Natural killer cell (primary cell): ENCODE measurements at regions not wholly inside any gene's neighbourhood (a gene's known extent, or its start where the extent isn't known, plus 50 kb on each side); places are given as distances from the start of the nearest gene placed in this dataset.

Experiments used
- ATAC-seq, 3 donors: fragments of 150-1000 bp in 2 of 3; fragments of 200-7000 bp in 1 of 3; cut with Tn5 transposase; 1 replicate in 1 of 3; 2 replicates in 2 of 3; pipeline ENCODE4 v1.10.0; 2021; ENCODE audit warnings: mild to moderate bottlenecking in 2 of 3, moderate library complexity in 2 of 3
- DNase-seq, 2 donors: peaks; one replicate each; pipeline versions ENCODE4 v3.0.0 to v3.0.0-alpha.2; 2013 to 2021; ENCODE audit warnings: mixed read lengths in 1 of 2
- H3K27ac ChIP-seq: one replicate; pipeline ENCODE4 v1.5.1; 2013; ENCODE audit warnings: mild to moderate bottlenecking, low read length
- H3K27me3 ChIP-seq: one replicate; pipeline ENCODE4 v1.6.1; 2013; ENCODE audit warnings: low read length; ENCODE audit not compliant: control insufficient read depth, insufficient read depth
- H3K36me3 ChIP-seq: one replicate; pipeline ENCODE4 v1.6.1; 2013; ENCODE audit warnings: low read length; ENCODE audit not compliant: control insufficient read depth, insufficient read depth
- H3K4me1 ChIP-seq: one replicate; pipeline ENCODE4 v1.6.1; 2013; ENCODE audit warnings: low read length; ENCODE audit not compliant: control insufficient read depth, insufficient read depth
- H3K4me3 ChIP-seq: one replicate; pipeline ENCODE4 v1.5.1; 2013; ENCODE audit warnings: low read length
- H3K9me3 ChIP-seq: one replicate; pipeline ENCODE4 v1.6.1; 2013; ENCODE audit warnings: low read length; ENCODE audit not compliant: control insufficient read depth, insufficient read depth
- H3K27ac Mint-ChIP-seq, 2 donors: one replicate each; pipeline ENCODE4 v1.8.0; 2022; ENCODE audit warnings: mild to moderate bottlenecking in 2 of 2, mixed read lengths in 2 of 2, moderate library complexity in 1 of 2
- H3K27me3 Mint-ChIP-seq, 2 donors: one replicate each; pipeline ENCODE4 v1.8.0; 2022; ENCODE audit warnings: low read depth in 2 of 2, mixed read lengths in 2 of 2
- H3K36me3 Mint-ChIP-seq: one replicate; pipeline ENCODE4 v1.8.0; 2022; ENCODE audit warnings: mixed read lengths
- H3K4me1 Mint-ChIP-seq, 2 donors: one replicate each; pipeline ENCODE4 v1.8.0; 2022; ENCODE audit warnings: mixed read lengths in 2 of 2
- H3K4me3 Mint-ChIP-seq: one replicate; pipeline ENCODE4 v1.8.0; 2022; ENCODE audit warnings: mild to moderate bottlenecking, moderate library complexity, mixed read lengths
- H3K9me3 Mint-ChIP-seq, 2 donors: one replicate each; pipeline ENCODE4 v1.8.0; 2022; ENCODE audit warnings: mixed read lengths in 2 of 2
- CTCF ChIP-seq: fragments of 200-600 bp; IDR thresholded peaks from one replicate; pipeline ENCODE4 v1.8.0; 2022; ENCODE audit warnings: antibody characterized with exemption
- WGBS: methylation state at CpG from one replicate; pipeline ENCODE4 v1.1.7; 2013; ENCODE audit warnings: missing lambda C conversion rate; ENCODE audit not compliant: insufficient coverage; 5-methylcytosine and 5-hydroxymethylcytosine counted together
- intact Hi-C: fragments of 100-400 bp; cut with micrococcal nuclease; formaldehyde crosslinking; loops from one replicate; pipeline ENCODE4 v1.14.2; 2022

GRCh38 chr1:170804879-170805278 is 130.5 kb upstream of the MROH9 start:
- Histone ChIP-seq H3K4me1 (no peaks in the 10 kb centered on the region), H3K4me3 (no peak overlapping the region), H3K27ac (no peak overlapping the region), H3K9me3 (no peaks in the 10 kb centered on the region), H3K27me3 (no peaks in the 10 kb centered on the region), H3K36me3 (no peaks in the 10 kb centered on the region)
- no peak overlapping the region for H3K4me3 Mint-ChIP-seq
- H3K9me3 Mint-ChIP-seq, result no peaks in the 10 kb centered on the region
- H3K4me1 Mint-ChIP-seq, result no peaks in the 10 kb centered on the region
- no peak overlapping the region for H3K27ac Mint-ChIP-seq
- intact Hi-C loops, result no loop called here
- WGBS, result 95% methylated on average over 3 of the region's 4 CpGs
- TF ChIP-seq CTCF, result no peak
- ATAC-seq (no peak), DNase-seq (no peak)
- no peaks in the 10 kb centered on the region for H3K36me3 Mint-ChIP-seq
- peaks cover 0 to 7% of the 10 kb centered on the region in 2 donors for H3K27me3 Mint-ChIP-seq

- Histone ChIP-seq H3K36me3 (no peaks in the 10 kb centered on the region), H3K27me3 (no peaks in the 10 kb centered on the region), H3K27ac (no peak overlapping the region), H3K9me3 (no peaks in the 10 kb centered on the region), H3K4me1 (no peaks in the 10 kb centered on the region), H3K4me3 (no peak overlapping the region)
- 70% methylated on average over 3 of the region's 3 CpGs for WGBS
- ATAC-seq (no peak), DNase-seq (no peak)
- no peaks in the 10 kb centered on the region for H3K36me3 Mint-ChIP-seq
- TF ChIP-seq CTCF, result no peak
- no peaks in the 10 kb centered on the region for H3K4me1 Mint-ChIP-seq
- peaks cover 0 to 2% of the 10 kb centered on the region in 2 donors for H3K27me3 Mint-ChIP-seq
- H3K4me3 Mint-ChIP-seq, result no peak overlapping the region
- H3K9me3 Mint-ChIP-seq, result peaks cover 0 to 3% of the 10 kb centered on the region in 2 donors
- H3K27ac Mint-ChIP-seq, result no peak overlapping the region
- intact Hi-C loops, result no loop called here
These were observed 128.4 kb upstream of the MROH9 start for GRCh38 chr1:170806961-170807360.

GRCh38 chr1:170807432-170807831 is 127.9 kb upstream of the MROH9 start:
- WGBS, result 95% methylated on average over 4 of the region's 4 CpGs
- intact Hi-C loops, result no loop called here

More at GRCh38 chr1:170807432-170807831, 127.9 kb upstream of the MROH9 start:
- Histone ChIP-seq H3K27me3 (no peaks in the 10 kb centered on the region), H3K9me3 (no peaks in the 10 kb centered on the region), H3K27ac (no peak overlapping the region), H3K4me1 (no peaks in the 10 kb centered on the region), H3K4me3 (no peak overlapping the region), H3K36me3 (no peaks in the 10 kb centered on the region)
- DNase-seq, result no peak
- Mint-ChIP-seq H3K9me3 (peaks cover 0 to 3% of the 10 kb centered on the region in 2 donors), H3K4me1 (no peaks in the 10 kb centered on the region), H3K4me3 (no peak overlapping the region), H3K27ac (no peak overlapping the region), H3K27me3 (no peaks in the 10 kb centered on the region), H3K36me3 (no peaks in the 10 kb centered on the region)
- ATAC-seq, result no peak
- no peak for TF ChIP-seq CTCF
